ENCODE measurements at regions not wholly inside any gene's neighbourhood (a gene's known extent, or its start where the extent isn't known, plus 50 kb on each side); places are given as distances from the start of the nearest gene placed in this dataset.
"Not testable (repeated sequence)": the region's sequence is repeated elsewhere in the genome, so short reads cannot be mapped to it uniquely, and the experiment has no call there.

DNA sequence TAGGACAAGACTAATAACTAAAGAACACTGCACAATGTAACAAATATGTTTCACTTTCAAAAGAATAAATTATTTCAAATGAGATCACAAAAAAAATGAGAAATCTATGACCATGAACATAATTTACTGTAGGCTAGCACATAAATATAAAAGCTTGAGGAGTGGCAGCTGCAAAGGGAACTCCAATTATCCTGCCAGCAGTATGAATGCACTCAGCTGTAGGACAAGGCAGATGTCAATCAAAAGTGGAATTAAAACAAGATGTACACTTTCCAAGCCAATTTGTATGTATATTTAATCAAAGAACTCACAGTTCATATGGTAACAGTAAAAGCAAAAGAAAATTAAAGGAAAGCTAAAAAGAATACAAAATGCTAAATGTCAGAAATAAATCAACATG lies 76.6 kb upstream of the NCKAP5 start:
- Histone ChIP-seq H3K27me3 (ENCODE audit: insufficient read depth, low read length) (no peaks in the 10 kb centered on the region), H2BK12ac (ENCODE audit: insufficient read length, low read depth, low read length) (no peak overlapping the region), H3K56ac (ENCODE audit: insufficient read length, low read depth, low read length) (no peak overlapping the region), H2BK5ac (ENCODE audit: insufficient read length, low read length) (no peak overlapping the region), H3K23me2 (ENCODE audit: insufficient read length, low read depth, low read length, poor library complexity, severe bottlenecking) (no peaks in the 10 kb centered on the region), H3K4me2 (ENCODE audit: insufficient read depth, insufficient read length, low read length) (no peak overlapping the region), H2AFZ (ENCODE audit: low read length) (no peak overlapping the region), H4K91ac (ENCODE audit: insufficient read length, low read depth, low read length) (no peak overlapping the region), H4K8ac (replicated peaks; ENCODE audit: insufficient read length, low read depth, low read length) (no peak overlapping the region), H2BK20ac (ENCODE audit: low read depth, low read length, poor library complexity, severe bottlenecking) (no peak overlapping the region), H2AK5ac (ENCODE audit: insufficient read length, low read length) (no peak overlapping the region), H4K5ac (ENCODE audit: insufficient read length, low read depth, low read length) (no peak overlapping the region), H3K79me2 (ENCODE audit: insufficient read depth, low read length) (no peaks in the 10 kb centered on the region), H3K9me3 (ENCODE audit: control insufficient read depth, low read depth, low read length) (no peaks in the 10 kb centered on the region), H3K4ac (ENCODE audit: low read depth, low read length) (no peak overlapping the region), H3K23ac (ENCODE audit: insufficient read length, low read depth, low read length) (no peak overlapping the region), H3K18ac (ENCODE audit: insufficient read length, low read depth, low read length) (no peak overlapping the region), H3K14ac (ENCODE audit: insufficient read depth, low read length) (no peak overlapping the region), H3K79me1 (ENCODE audit: insufficient read depth, low read depth, low read length, poor library complexity, severe bottlenecking) (no peaks in the 10 kb centered on the region), H3K9ac (ENCODE audit: extremely low read depth, insufficient read length, low read length) (no peak overlapping the region), H3K4me1 (ENCODE audit: insufficient read depth, low read length) (peaks cover 9% of the 10 kb centered on the region; the same call in 1 of the 2 replicates), H3T11ph (ENCODE audit: low read length) (no peak overlapping the region), H4K20me1 (ENCODE audit: control insufficient read depth, insufficient read depth, insufficient read length) (no peaks in the 10 kb centered on the region), H3K27ac (ENCODE audit: insufficient read length, low read depth, low read length) (no peak overlapping the region), H2BK120ac (ENCODE audit: low read depth, low read length, poor library complexity, severe bottlenecking) (no peak overlapping the region), H2BK15ac (ENCODE audit: low read depth, low read length) (no peak overlapping the region)
- Mint-ChIP-seq H3K27ac (no peak overlapping the region), H3K36me3 (ENCODE audit: insufficient read depth in 1 of 3, low read depth in 3 of 3) (peaks cover 0 to 2% (median 0%) of the 10 kb centered on the region in 3 experiments; a peak in 1 of 7 replicates), H3K4me3 (no peak overlapping the region), H3K4me1 (peaks cover 19 to 23% of the 10 kb centered on the region in 2 experiments), H3K27me3 (ENCODE audit: low read depth) (no peaks in the 10 kb centered on the region), H3K9me3 (peaks cover 2 to 7% of the 10 kb centered on the region in 2 experiments; a peak in 3 of 5 replicates)
- TF ChIP-seq CTCF (conservative IDR thresholded peaks at IDR 0.05) = no peak
- no peak for DNase-seq

- H3K27me3 ChIP-seq (ENCODE audit: insufficient read depth, low read length); H3K4me1 ChIP-seq (ENCODE audit: insufficient read depth, low read length); H3K4ac ChIP-seq (ENCODE audit: low read depth, low read length); H3K18ac ChIP-seq (ENCODE audit: insufficient read length, low read depth, low read length); H3K79me1 ChIP-seq (ENCODE audit: insufficient read depth, low read depth, low read length, poor library complexity, severe bottlenecking); H4K5ac ChIP-seq (ENCODE audit: insufficient read length, low read depth, low read length); H3K36me3 Mint-ChIP-seq (ENCODE audit: insufficient read depth in 1 of 3, low read depth in 3 of 3); H3K4me2 ChIP-seq (ENCODE audit: insufficient read depth, insufficient read length, low read length); H2BK15ac ChIP-seq (ENCODE audit: low read depth, low read length); H3K79me2 ChIP-seq (ENCODE audit: insufficient read depth, low read length); H2BK20ac ChIP-seq (ENCODE audit: low read depth, low read length, poor library complexity, severe bottlenecking); H3K9ac ChIP-seq (ENCODE audit: extremely low read depth, insufficient read length, low read length); H2BK12ac ChIP-seq (ENCODE audit: insufficient read length, low read depth, low read length); H2BK5ac ChIP-seq (ENCODE audit: insufficient read length, low read length); H3K4me3 Mint-ChIP-seq; H2BK120ac ChIP-seq (ENCODE audit: low read depth, low read length, poor library complexity, severe bottlenecking); H3T11ph ChIP-seq (ENCODE audit: low read length); DNase-seq; H3K14ac ChIP-seq (ENCODE audit: insufficient read depth, low read length); H3K27me3 Mint-ChIP-seq (ENCODE audit: low read depth); H3K27ac Mint-ChIP-seq; H3K56ac ChIP-seq (ENCODE audit: insufficient read length, low read depth, low read length); H4K91ac ChIP-seq (ENCODE audit: insufficient read length, low read depth, low read length); H2AFZ ChIP-seq (ENCODE audit: low read length); H2AK5ac ChIP-seq (ENCODE audit: insufficient read length, low read length); H3K27ac ChIP-seq (ENCODE audit: insufficient read length, low read depth, low read length); H4K8ac ChIP-seq (replicated peaks; ENCODE audit: insufficient read length, low read depth, low read length); H4K20me1 ChIP-seq (ENCODE audit: control insufficient read depth, insufficient read depth, insufficient read length); H3K23ac ChIP-seq (ENCODE audit: insufficient read length, low read depth, low read length); H3K23me2 ChIP-seq (ENCODE audit: insufficient read length, low read depth, low read length, poor library complexity, severe bottlenecking); H3K9me3 ChIP-seq (ENCODE audit: control insufficient read depth, low read depth, low read length): not testable (repeated sequence)
- peaks cover 12 to 16% of the 10 kb centered on the region in 2 experiments for H3K4me1 Mint-ChIP-seq
- peaks cover 7 to 10% of the 10 kb centered on the region in 2 experiments; a peak in 4 of 5 replicates for H3K9me3 Mint-ChIP-seq
- WGBS (ENCODE audit: extremely low coverage, insufficient read length, low lambda C conversion rate) = no CpG with 5 or more reads among the region's 1 CpG
These were observed 79.1 kb upstream of the NCKAP5 start for GRCh38 chr2:133647386-133647785.
